ENCODE measurements at regions not wholly inside any gene's neighbourhood (a gene's known extent, or its start where the extent isn't known, plus 50 kb on each side); places are given as distances from the start of the nearest gene placed in this dataset.

GRCh38 chr1:29455781-29456180 is 219.5 kb downstream of the PTPRU start:
- TF ChIP-seq GATA2 (IDR thresholded peaks at IDR 0.05; ENCODE audit: low read depth, low read length), result no peak
- TF ChIP-seq GATA3 (IDR thresholded peaks at IDR 0.05; ENCODE audit: low read depth, low read length), result no peak

Data from SH-SY5Y (cell line).